Muscle layer of duodenum (tissue), 2 donors: ENCODE measurements at regions not wholly inside any gene's neighbourhood (a gene's known extent, or its start where the extent isn't known, plus 50 kb on each side); places are given as distances from the start of the nearest gene placed in this dataset.

Source experiments
- H3K27ac ChIP-seq: one replicate; pipeline ENCODE4 v1.7.0; 2013; ENCODE audit warnings: mild to moderate bottlenecking, low read length
- H3K27me3 ChIP-seq: one replicate; pipeline ENCODE4 v1.7.0; 2013; ENCODE audit warnings: low read depth, mild to moderate bottlenecking, control low read depth, low read length
- H3K36me3 ChIP-seq, 2 donors: one replicate each; pipeline ENCODE4 v1.7.0; 2013; ENCODE audit warnings: low read length in 2 of 2, control low read depth in 1 of 2, mild to moderate bottlenecking in 1 of 2; ENCODE audit not compliant: insufficient read depth in 2 of 2, control insufficient read depth in 1 of 2
- H3K4me1 ChIP-seq, 2 donors: one replicate each; pipeline ENCODE4 v1.7.0; 2013; ENCODE audit warnings: low read length in 2 of 2, mild to moderate bottlenecking in 2 of 2, control low read depth in 1 of 2, moderate library complexity in 1 of 2; ENCODE audit not compliant: insufficient read depth in 2 of 2, control insufficient read depth in 1 of 2
- H3K4me3 ChIP-seq, 2 donors: one replicate each; pipeline ENCODE4 v1.7.0; 2013; ENCODE audit warnings: low read length in 2 of 2, low read depth in 1 of 2, mild to moderate bottlenecking in 1 of 2
- H3K9me3 ChIP-seq, 2 donors: one replicate each; pipeline ENCODE4 v1.7.0; 2013; ENCODE audit warnings: low read length in 2 of 2, control low read depth in 1 of 2, mild to moderate bottlenecking in 1 of 2; ENCODE audit not compliant: control insufficient read depth in 1 of 2
- donor health status: healthy.

GRCh38 chr1:191912517-191912916, 245.7 kb upstream of the RGS18 start:
- Histone ChIP-seq H3K4me1 (no peaks in the 10 kb centered on the region), H3K27me3 (no peaks in the 10 kb centered on the region), H3K36me3 (no peaks in the 10 kb centered on the region), H3K27ac (no peak overlapping the region), H3K4me3 (no peak overlapping the region), H3K9me3 (no peaks in the 10 kb centered on the region)

- Histone ChIP-seq H3K4me3 (no peak overlapping the region), H3K27ac (no peak overlapping the region), H3K36me3 (no peaks in the 10 kb centered on the region), H3K27me3 (no peaks in the 10 kb centered on the region), H3K9me3 (no peaks in the 10 kb centered on the region), H3K4me1 (no peaks in the 10 kb centered on the region)
Measured at GRCh38 chr1:191913260-191913977, 244.8 kb upstream of the RGS18 start.

- no peaks in the 10 kb centered on the region for H3K4me1 ChIP-seq
- peaks cover 0 to 3% of the 10 kb centered on the region in 2 donors for H3K9me3 ChIP-seq
- no peak overlapping the region for H3K27ac ChIP-seq
- H3K27me3 ChIP-seq, result no peaks in the 10 kb centered on the region
- no peaks in the 10 kb centered on the region for H3K36me3 ChIP-seq
- H3K4me3 ChIP-seq, result no peak overlapping the region
Measured at GRCh38 chr1:191929383-191929782, 228.9 kb upstream of the RGS18 start.

GRCh38 chr1:191943684-191944083, 214.6 kb upstream of the RGS18 start:
- Histone ChIP-seq H3K9me3 (no peaks in the 10 kb centered on the region), H3K27ac (no peak overlapping the region), H3K4me1 (no peaks in the 10 kb centered on the region), H3K4me3 (no peak overlapping the region), H3K36me3 (no peaks in the 10 kb centered on the region), H3K27me3 (no peaks in the 10 kb centered on the region)

- Histone ChIP-seq H3K4me3 (no peak overlapping the region), H3K9me3 (peaks cover 0 to 2% of the 10 kb centered on the region in 2 donors), H3K27me3 (no peaks in the 10 kb centered on the region), H3K27ac (no peak overlapping the region), H3K4me1 (no peaks in the 10 kb centered on the region), H3K36me3 (no peaks in the 10 kb centered on the region)
Measured at GRCh38 chr1:191953526-191953925, 204.7 kb upstream of the RGS18 start.

GRCh38 chr1:191959856-191960255, 198.4 kb upstream of the RGS18 start:
- Histone ChIP-seq H3K27ac (no peak overlapping the region), H3K36me3 (no peaks in the 10 kb centered on the region), H3K4me1 (no peaks in the 10 kb centered on the region), H3K4me3 (no peak overlapping the region), H3K27me3 (no peaks in the 10 kb centered on the region), H3K9me3 (no peaks in the 10 kb centered on the region)

- H3K36me3 ChIP-seq, result no peaks in the 10 kb centered on the region
- H3K9me3 ChIP-seq, result no peaks in the 10 kb centered on the region
- no peaks in the 10 kb centered on the region for H3K27me3 ChIP-seq
- no peaks in the 10 kb centered on the region for H3K4me1 ChIP-seq
- H3K4me3 ChIP-seq, result no peak overlapping the region
- H3K27ac ChIP-seq, result no peak overlapping the region
Measured at GRCh38 chr1:191963286-191963685, 195.0 kb upstream of the RGS18 start.

- H3K4me1 ChIP-seq, result no peaks in the 10 kb centered on the region
- H3K27ac ChIP-seq, result no peak overlapping the region
- H3K9me3 ChIP-seq, result no peaks in the 10 kb centered on the region
Measured at GRCh38 chr1:191963781-191964455, 194.3 kb upstream of the RGS18 start.

GRCh38 chr1:191969290-191969689, 189.0 kb upstream of the RGS18 start:
- no peak overlapping the region for H3K27ac ChIP-seq
- no peaks in the 10 kb centered on the region for H3K4me1 ChIP-seq
- H3K4me3 ChIP-seq, result no peak overlapping the region
- no peaks in the 10 kb centered on the region for H3K27me3 ChIP-seq
- no peaks in the 10 kb centered on the region for H3K36me3 ChIP-seq
- H3K9me3 ChIP-seq, result no peaks in the 10 kb centered on the region

More at GRCh38 chr1:191963781-191964455, 194.3 kb upstream of the RGS18 start:
- no peaks in the 10 kb centered on the region for H3K36me3 ChIP-seq
- no peaks in the 10 kb centered on the region for H3K27me3 ChIP-seq
- H3K4me3 ChIP-seq, result no peak overlapping the region

GRCh38 chr1:191970116-191970515, 188.1 kb upstream of the RGS18 start:
- Histone ChIP-seq H3K4me3 (no peak overlapping the region), H3K4me1 (no peaks in the 10 kb centered on the region), H3K27ac (no peak overlapping the region), H3K36me3 (no peaks in the 10 kb centered on the region), H3K27me3 (no peaks in the 10 kb centered on the region), H3K9me3 (no peaks in the 10 kb centered on the region)

GRCh38 chr1:191971447-191971846, 186.8 kb upstream of the RGS18 start:
- no peaks in the 10 kb centered on the region for H3K9me3 ChIP-seq
- no peak overlapping the region for H3K4me3 ChIP-seq
- H3K36me3 ChIP-seq, result no peaks in the 10 kb centered on the region
- H3K4me1 ChIP-seq, result no peaks in the 10 kb centered on the region
- H3K27ac ChIP-seq, result no peak overlapping the region
- H3K27me3 ChIP-seq, result no peaks in the 10 kb centered on the region

- Histone ChIP-seq H3K4me3 (no peak overlapping the region), H3K4me1 (no peaks in the 10 kb centered on the region), H3K27me3 (no peaks in the 10 kb centered on the region)
Measured at GRCh38 chr1:191974004-191974403, 184.3 kb upstream of the RGS18 start.

More at GRCh38 chr1:191974004-191974403, 184.3 kb upstream of the RGS18 start:
- no peaks in the 10 kb centered on the region for H3K36me3 ChIP-seq
- no peak overlapping the region for H3K27ac ChIP-seq
- no peaks in the 10 kb centered on the region for H3K9me3 ChIP-seq
